SKM-1 (cell line): ENCODE measurements at regions not wholly inside any gene's neighbourhood (a gene's known extent, or its start where the extent isn't known, plus 50 kb on each side); places are given as distances from the start of the nearest gene placed in this dataset.
"Not testable (repeated sequence)": the region's sequence is repeated elsewhere in the genome, so short reads cannot be mapped to it uniquely, and the experiment has no call there.

Source experiments
- DNase-seq: peaks from one replicate; lab custom pipeline; 2025; ENCODE audit not compliant: unreplicated experiment; lab: John Stamatoyannopoulos, UW

GRCh38 chr14:49159081-49159480 lies 427.1 kb downstream of the RPS29 start:
- no peak for DNase-seq

GRCh38 chr14:49139593-49139992 lies 446.6 kb downstream of the RPS29 start:
- no peak for DNase-seq

- no peak for DNase-seq
Observed at GRCh38 chr14:49134940-49135339, 451.2 kb downstream of the RPS29 start.

GRCh38 chr14:49121246-49121645 lies 464.9 kb downstream of the RPS29 start:
- DNase-seq: no peak

GRCh38 chr14:49114161-49114893 lies 471.9 kb downstream of the RPS29 start:
- no peak for DNase-seq

- no peak for DNase-seq
Observed at GRCh38 chr14:49106741-49107667, 479.2 kb downstream of the RPS29 start.

GRCh38 chr14:49105956-49106355 lies 480.2 kb downstream of the RPS29 start:
- no peak for DNase-seq

- no peak for DNase-seq
Observed at GRCh38 chr14:49105512-49105911, 480.7 kb downstream of the RPS29 start.

GRCh38 chr14:49092345-49092744 lies 493.8 kb downstream of the RPS29 start:
- no peak for DNase-seq

GRCh38 chr14:49089107-49089506 lies 497.1 kb downstream of the RPS29 start:
- no peak for DNase-seq

- DNase-seq: not testable (repeated sequence)
Observed at GRCh38 chr14:49073292-49073691, 512.9 kb downstream of the RPS29 start.

GRCh38 chr14:49058511-49058910 lies 527.7 kb downstream of the RPS29 start:
- no peak for DNase-seq

GRCh38 chr14:49057838-49058510 lies 528.2 kb downstream of the RPS29 start:
- DNase-seq: no peak

- DNase-seq: no peak
Observed at GRCh38 chr14:49056021-49056420, 530.2 kb downstream of the RPS29 start.

GRCh38 chr14:49052521-49052920 lies 533.7 kb downstream of the RPS29 start:
- DNase-seq: no peak

GRCh38 chr14:49051328-49052060 lies 534.7 kb downstream of the RPS29 start:
- DNase-seq: no peak

GRCh38 chr14:49050822-49051221 lies 535.4 kb downstream of the RPS29 start:
- DNase-seq: no peak

GRCh38 chr14:49049711-49050110 lies 536.5 kb downstream of the RPS29 start:
- DNase-seq: no peak

GRCh38 chr14:49044981-49045380 lies 541.2 kb downstream of the RPS29 start:
- DNase-seq: no peak

GRCh38 chr14:49036984-49037516 lies 549.1 kb downstream of the RPS29 start:
- DNase-seq: no peak

- no peak for DNase-seq
Observed at GRCh38 chr14:49036266-49036665, 549.9 kb downstream of the RPS29 start.
